GM19397 (cell line): ENCODE measurements at regions not wholly inside any gene's neighbourhood (a gene's known extent, or its start where the extent isn't known, plus 50 kb on each side); places are given as distances from the start of the nearest gene placed in this dataset.

Source experiments
- ATAC-seq: cut with Tn5 transposase; IDR thresholded peaks from one replicate; pipeline ENCODE4 v1.9.1; 2021; ENCODE audit warnings: mild to moderate bottlenecking, moderate library complexity; ENCODE audit not compliant: unreplicated experiment

- no peak for ATAC-seq
Measured at GRCh38 chr2:129605646-129606045, 373.8 kb upstream of the RAB6C start.

DNA sequence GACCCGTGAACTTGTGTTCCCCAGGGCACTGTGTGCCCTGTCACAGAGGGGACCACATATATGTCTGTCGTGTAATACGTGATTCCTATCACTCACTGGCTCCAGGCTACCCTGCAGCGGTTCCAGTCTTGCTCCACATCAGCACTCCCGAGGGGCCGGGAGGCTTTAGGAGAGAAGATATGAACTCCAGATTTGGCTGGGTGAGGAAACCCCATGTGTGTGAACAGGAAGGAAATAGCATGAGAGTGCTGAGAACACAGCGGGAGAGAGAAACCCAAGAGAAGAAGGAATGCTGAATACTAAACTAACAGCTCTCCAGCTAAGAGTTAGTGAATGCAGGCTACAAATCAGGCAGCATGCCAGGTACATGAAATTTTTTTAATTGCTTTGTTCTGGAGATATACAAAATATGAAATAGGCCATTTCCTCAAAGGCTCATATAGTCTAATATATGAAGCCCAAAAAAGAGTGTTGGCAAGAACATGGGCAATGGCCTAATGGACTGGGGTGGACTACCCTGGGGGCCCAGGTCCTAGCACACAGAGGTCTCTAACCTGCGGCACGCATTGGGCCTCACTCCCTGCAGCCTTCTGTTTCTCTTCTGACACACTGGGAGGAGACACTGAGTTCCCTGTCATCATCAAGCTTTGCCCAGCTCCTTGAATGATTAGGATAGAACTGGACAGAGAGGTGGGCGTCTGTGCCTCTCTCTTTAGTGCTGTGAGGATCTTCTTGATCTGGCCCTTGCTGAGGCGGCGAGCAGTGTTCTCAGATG lies 372.8 kb upstream of the RAB6C start:
- no peak for ATAC-seq

- ATAC-seq: no peak
Measured at GRCh38 chr2:129609224-129609623, 370.2 kb upstream of the RAB6C start.

DNA sequence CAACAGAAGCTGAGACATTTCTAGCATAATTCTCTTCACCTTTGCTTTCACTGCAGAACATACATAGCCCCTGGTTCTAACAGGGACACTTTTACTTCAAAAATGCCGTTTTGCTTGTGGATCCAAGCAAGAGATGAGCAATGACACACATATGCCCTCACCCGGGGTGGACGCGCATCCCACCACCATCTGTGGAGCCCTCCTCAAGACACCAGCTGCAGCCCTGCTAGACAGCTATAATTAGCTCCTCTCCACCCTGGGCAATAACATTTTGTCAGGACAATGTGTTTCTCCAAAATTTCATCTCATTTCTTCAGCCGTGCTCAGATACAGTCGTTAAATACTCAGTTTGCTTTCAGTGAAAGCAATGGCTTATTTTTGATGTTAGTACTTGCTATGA lies 368.7 kb upstream of the RAB6C start:
- ATAC-seq: no peak

GRCh38 chr2:129611471-129611870 lies 368.0 kb upstream of the RAB6C start:
- ATAC-seq: no peak

DNA sequence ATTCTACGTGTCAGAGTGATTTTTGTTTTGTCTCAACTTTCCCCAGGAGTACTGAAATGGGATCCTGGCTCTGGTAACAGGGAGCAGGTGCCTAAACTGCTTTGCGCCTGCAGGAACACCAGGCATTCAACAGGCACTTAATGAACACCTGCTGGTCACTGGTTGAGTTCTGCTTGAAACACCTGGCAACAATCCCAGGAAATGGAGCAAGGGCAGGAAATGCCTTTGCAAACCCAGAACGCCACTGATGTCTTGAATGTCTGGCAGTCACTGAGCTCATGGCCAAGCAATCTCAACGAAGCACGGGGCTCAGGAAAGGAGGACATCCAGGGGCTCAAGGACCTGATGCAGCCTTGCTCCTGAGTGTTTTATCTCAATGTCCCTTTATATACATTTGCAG lies 360.0 kb upstream of the RAB6C start:
- no peak for ATAC-seq

GRCh38 chr2:129620411-129620810 lies 359.1 kb upstream of the RAB6C start:
- no peak for ATAC-seq

DNA sequence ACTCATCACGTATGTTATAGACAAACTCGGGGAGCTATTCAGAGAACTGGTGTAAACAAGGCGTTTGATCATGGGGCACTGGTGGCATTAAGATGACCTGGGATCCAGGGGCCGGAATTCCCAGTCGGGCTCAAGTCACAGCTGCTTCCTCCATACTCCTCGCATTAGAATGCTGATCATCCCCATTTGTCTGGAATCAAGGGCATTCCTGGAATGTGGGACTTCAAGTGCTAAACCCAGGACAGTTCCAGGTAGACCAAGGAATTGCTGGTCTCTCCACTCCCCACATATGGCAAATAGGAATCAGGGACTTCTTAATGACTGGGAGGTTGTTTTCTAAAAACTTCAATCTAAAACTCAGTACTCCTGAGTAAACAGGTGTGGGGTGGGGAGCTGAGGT lies 355.7 kb upstream of the RAB6C start:
- no peak for ATAC-seq

- no peak for ATAC-seq
Measured at GRCh38 chr2:129627437-129627836, 352.0 kb upstream of the RAB6C start.

DNA sequence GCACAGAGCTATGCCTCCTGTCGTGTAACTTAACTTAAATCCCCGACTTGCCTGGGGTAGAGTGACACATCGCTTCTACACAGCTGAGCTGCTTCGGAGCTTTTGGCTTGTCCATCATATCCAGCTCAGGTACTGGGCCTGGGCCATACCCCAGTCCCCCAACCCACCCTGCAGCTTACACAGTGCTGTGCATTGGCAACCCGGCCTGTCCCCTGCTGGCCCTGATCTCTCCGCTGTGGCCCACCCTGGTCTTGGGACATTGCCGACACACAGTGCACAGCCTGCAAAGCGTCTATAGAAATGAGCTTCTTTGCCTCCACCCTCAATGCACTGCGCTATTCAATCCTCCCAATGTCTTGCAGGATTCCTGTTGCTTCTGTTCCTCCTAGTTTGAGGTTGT lies 342.8 kb upstream of the RAB6C start:
- no peak for ATAC-seq

DNA sequence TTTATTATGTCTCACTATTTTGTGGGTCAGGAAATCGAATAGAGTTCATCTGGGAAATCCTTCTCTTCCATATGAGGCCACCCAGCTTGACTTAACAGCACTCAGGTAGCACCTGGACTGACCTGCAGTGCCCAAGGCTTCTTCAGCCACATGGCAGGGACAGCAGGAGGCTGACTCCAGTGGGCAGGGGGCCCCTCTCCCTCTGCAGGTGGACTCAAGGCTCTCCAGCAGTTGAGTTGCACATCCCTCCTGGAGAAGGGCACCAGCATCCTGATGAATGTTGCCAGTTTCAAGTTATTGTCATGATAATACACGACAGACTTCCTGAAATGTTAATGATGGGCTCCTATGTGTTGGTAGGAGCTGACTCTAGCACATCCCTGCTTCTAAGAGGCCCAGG lies 338.1 kb upstream of the RAB6C start:
- no peak for ATAC-seq

DNA sequence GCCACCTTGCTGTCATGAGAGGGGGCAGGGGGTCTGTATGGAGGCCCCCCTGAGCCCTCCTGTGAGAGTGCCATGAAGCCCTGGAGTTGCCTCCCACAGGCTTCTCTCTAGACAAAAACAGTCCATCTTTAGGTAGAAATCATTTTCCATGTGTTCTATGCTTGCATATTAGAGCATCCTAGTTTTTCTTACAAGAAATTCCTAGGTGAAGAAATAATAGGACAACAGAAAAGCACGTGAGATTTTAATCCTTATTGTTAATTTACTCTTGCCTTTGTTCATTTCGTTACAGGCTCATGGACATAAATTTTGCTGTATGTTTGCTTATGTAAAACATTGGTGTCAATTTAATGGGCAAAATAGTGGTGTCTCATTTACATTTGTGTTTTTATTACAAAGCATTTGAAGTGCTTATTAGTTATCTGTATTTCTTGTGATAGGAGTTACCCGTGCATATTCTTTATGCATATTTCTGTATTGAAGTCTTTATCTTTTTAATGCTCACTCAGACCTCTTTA lies 336.9 kb upstream of the RAB6C start:
- no peak for ATAC-seq

DNA sequence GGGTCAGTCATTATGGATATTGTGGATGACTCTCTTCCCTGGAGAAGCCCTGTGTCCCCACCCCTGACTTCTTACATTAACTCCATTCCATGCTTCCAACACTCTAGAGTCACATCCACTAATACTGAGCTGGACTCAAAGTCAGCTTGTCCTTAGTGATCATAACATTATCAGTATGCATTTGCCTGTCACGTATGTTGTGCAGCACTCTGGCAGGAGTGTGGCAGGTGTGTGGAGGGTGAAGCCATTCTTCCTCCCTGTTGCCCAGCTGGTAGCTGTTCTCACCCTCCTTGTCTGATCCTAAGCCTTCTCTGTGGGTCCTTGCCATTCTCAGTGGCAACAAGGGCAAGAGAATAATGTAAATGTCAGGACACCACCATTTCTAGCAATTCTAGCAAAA lies 334.1 kb upstream of the RAB6C start:
- no peak for ATAC-seq

- ATAC-seq: no peak
Measured at GRCh38 chr2:129646107-129646506, 333.4 kb upstream of the RAB6C start.

GRCh38 chr2:129653246-129653645 lies 326.2 kb upstream of the RAB6C start:
- ATAC-seq: no peak

DNA sequence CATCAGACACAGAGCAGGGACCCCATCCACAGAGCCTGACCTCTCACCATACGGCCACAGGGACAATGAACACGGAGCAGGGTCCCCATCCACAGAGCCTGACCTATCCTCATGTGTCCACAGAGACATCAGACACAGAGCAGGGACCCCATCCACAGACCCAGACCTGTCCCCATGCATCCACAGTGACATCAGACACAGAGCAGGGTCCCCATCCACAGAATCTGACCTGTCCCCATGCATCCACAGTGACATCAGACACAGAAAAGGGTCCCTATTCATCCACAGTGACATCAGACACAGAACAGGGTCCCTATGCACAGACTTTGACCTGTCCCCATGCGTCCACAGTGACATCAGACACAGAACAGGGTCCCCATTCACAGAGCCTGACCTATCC lies 325.1 kb upstream of the RAB6C start:
- ATAC-seq: no peak

GRCh38 chr2:129656081-129656598 lies 323.3 kb upstream of the RAB6C start:
- ATAC-seq: no peak

GRCh38 chr2:129658430-129658829 lies 321.0 kb upstream of the RAB6C start:
- no peak for ATAC-seq

- ATAC-seq: no peak
Measured at GRCh38 chr2:129661935-129662334, 317.5 kb upstream of the RAB6C start.

GRCh38 chr2:129667577-129667976 lies 311.9 kb upstream of the RAB6C start:
- no peak for ATAC-seq

DNA sequence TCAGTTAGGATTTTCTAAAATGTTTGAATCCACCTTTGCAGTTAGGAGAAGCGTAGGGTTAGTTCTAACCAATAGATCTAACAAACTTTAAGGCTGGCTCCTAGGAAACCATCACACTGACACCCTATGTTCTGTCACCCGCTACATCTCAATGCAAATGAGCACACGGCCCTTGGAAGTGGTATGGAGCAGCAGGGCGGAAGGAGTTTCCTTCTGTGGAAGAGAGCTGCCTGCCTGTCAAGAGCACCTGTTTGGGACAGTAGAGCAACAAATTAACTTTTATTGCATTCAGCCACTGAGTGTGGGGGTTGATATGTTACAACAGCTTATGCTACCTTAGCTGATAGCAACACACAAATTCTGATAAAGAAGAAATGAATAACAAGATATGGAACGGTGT lies 306.9 kb upstream of the RAB6C start:
- ATAC-seq: no peak

GRCh38 chr2:129673234-129673633 lies 306.2 kb upstream of the RAB6C start:
- ATAC-seq: no peak
